ENCODE measurements at regions not wholly inside any gene's neighbourhood (a gene's known extent, or its start where the extent isn't known, plus 50 kb on each side); places are given as distances from the start of the nearest gene placed in this dataset.

- Histone ChIP-seq H3K27ac (ENCODE audit: extremely low read depth, low read depth, low read length) (no peak overlapping the region), H3K36me3 (ENCODE audit: control insufficient read depth in 2 of 2, insufficient read depth in 1 of 2, low read length in 2 of 2) (no peaks in the 10 kb centered on the region), H3K4me1 (ENCODE audit: control insufficient read depth, insufficient read depth, low read length) (no peaks in the 10 kb centered on the region), H3K4me3 (ENCODE audit: low read depth, low read length) (no peak overlapping the region), H3K9me3 (ENCODE audit: control insufficient read depth, insufficient read depth, low read depth, low read length) (no peaks in the 10 kb centered on the region)
- ChIA-PET POLR2A (no interaction called here), CTCF (no interaction called here)
- TF ChIP-seq ZNF302 (tag by site-specific recombination; IDR thresholded peaks at IDR 0.05; ENCODE audit: low read depth) (no peak), PRDM1 (tag by site-specific recombination; IDR thresholded peaks at IDR 0.05) (no peak), SP7 (tag by site-specific recombination; IDR thresholded peaks at IDR 0.05) (no peak), ZNF155 (tag by site-specific recombination; IDR thresholded peaks at IDR 0.05) (no peak), ZNF148 (tag by site-specific recombination; IDR thresholded peaks at IDR 0.05; ENCODE audit: borderline replicate concordance) (no peak), ZNF2 (tag by site-specific recombination; IDR thresholded peaks at IDR 0.05) (no peak), ZNF10 (tag by site-specific recombination; IDR thresholded peaks at IDR 0.05) (no peak), ZNF280C (tag by site-specific recombination; IDR thresholded peaks at IDR 0.05) (no peak), ZNF18 (tag by site-specific recombination; IDR thresholded peaks at IDR 0.05) (no peak), ZNF16 (tag by site-specific recombination; IDR thresholded peaks at IDR 0.05; ENCODE audit: low read depth) (no peak), SETDB1 (IDR thresholded peaks at IDR 0.05; ENCODE audit: insufficient read length, low read length) (no peak), ZNF510 (tag by site-specific recombination; IDR thresholded peaks at IDR 0.05; ENCODE audit: insufficient replicate concordance) (no peak), ZNF830 (tag by site-specific recombination; IDR thresholded peaks at IDR 0.05; ENCODE audit: low read depth) (no peak), ZNF629 (tag by site-specific recombination; IDR thresholded peaks at IDR 0.05) (no peak), ZNF394 (tag by site-specific recombination; IDR thresholded peaks at IDR 0.05; ENCODE audit: borderline replicate concordance) (no peak), ZNF266 (tag by site-specific recombination; IDR thresholded peaks at IDR 0.05; ENCODE audit: low read depth) (no peak), ZNF214 (tag by site-specific recombination; IDR thresholded peaks at IDR 0.05; ENCODE audit: borderline replicate concordance) (no peak), ZNF792 (tag by site-specific recombination; IDR thresholded peaks at IDR 0.05) (no peak)
Measured at GRCh38 chr11:130691581-130691980, 224.7 kb downstream of the SNX19 start.

GRCh38 chr11:130692220-130692619 lies 224.1 kb downstream of the SNX19 start:
- H3K4me1 ChIP-seq (ENCODE audit: control insufficient read depth, insufficient read depth, low read length) = no peaks in the 10 kb centered on the region
- no peaks in the 10 kb centered on the region for H3K36me3 ChIP-seq (ENCODE audit: control insufficient read depth in 2 of 2, insufficient read depth in 1 of 2, low read length in 2 of 2)
- no peak overlapping the region for H3K4me3 ChIP-seq (ENCODE audit: low read depth, low read length)
- no peaks in the 10 kb centered on the region for H3K9me3 ChIP-seq (ENCODE audit: control insufficient read depth, insufficient read depth, low read depth, low read length)
- ChIA-PET CTCF (no interaction called here), POLR2A (no interaction called here)
- no peak overlapping the region for H3K27ac ChIP-seq (ENCODE audit: extremely low read depth, low read depth, low read length)
- TF ChIP-seq SP2 (tag by site-specific recombination; IDR thresholded peaks at IDR 0.05) (no peak), ZNF510 (tag by site-specific recombination; IDR thresholded peaks at IDR 0.05; ENCODE audit: insufficient replicate concordance) (no peak), ZNF792 (tag by site-specific recombination; IDR thresholded peaks at IDR 0.05) (no peak), ZNF311 (tag by site-specific recombination; IDR thresholded peaks at IDR 0.05; ENCODE audit: borderline replicate concordance) (no peak), ZNF704 (tag by site-specific recombination; IDR thresholded peaks at IDR 0.05) (no peak), ZNF214 (tag by site-specific recombination; IDR thresholded peaks at IDR 0.05; ENCODE audit: borderline replicate concordance) (no peak), ZNF549 (tag by site-specific recombination; IDR thresholded peaks at IDR 0.05) (no peak), ZNF416 (tag by site-specific recombination; IDR thresholded peaks at IDR 0.05) (no peak), ZNF785 (tag by site-specific recombination; IDR thresholded peaks at IDR 0.05) (no peak), ZNF26 (tag by site-specific recombination; IDR thresholded peaks at IDR 0.05) (no peak), ZEB2 (tag by site-specific recombination; IDR thresholded peaks at IDR 0.05) (no peak), ZNF561 (tag by site-specific recombination; IDR thresholded peaks at IDR 0.05; ENCODE audit: borderline replicate concordance) (no peak), ZNF610 (tag by site-specific recombination; IDR thresholded peaks at IDR 0.05; ENCODE audit: borderline replicate concordance) (no peak), ZNF10 (tag by site-specific recombination; IDR thresholded peaks at IDR 0.05) (no peak)
